GM18867 (cell line): ENCODE measurements at regions not wholly inside any gene's neighbourhood (a gene's known extent, or its start where the extent isn't known, plus 50 kb on each side); places are given as distances from the start of the nearest gene placed in this dataset.

Experiments
- ATAC-seq: cut with Tn5 transposase; IDR thresholded peaks from one replicate; pipeline ENCODE4 v1.9.1; 2021; ENCODE audit warnings: mild to moderate bottlenecking, moderate library complexity; ENCODE audit not compliant: unreplicated experiment

DNA sequence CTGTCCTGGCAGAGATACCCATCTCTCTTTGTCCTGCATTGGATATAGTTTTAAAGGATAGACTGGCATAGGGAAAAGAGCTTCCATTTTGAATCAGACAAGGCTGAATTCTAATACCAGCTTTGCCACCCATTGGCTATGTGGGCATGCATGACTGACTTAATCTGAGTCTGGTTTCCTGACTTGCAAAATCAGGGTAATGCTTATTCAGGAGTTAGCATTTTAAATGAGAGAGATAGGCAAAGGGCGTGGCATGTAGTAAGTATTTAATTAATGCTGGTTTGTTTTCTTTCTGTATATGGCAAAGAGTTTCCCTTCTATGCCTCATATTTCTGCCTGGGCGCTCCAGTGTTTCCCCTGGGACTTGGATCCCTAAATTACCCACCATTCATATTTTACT is 492.9 kb downstream of the IGSF11 start:
- ATAC-seq: no peak

DNA sequence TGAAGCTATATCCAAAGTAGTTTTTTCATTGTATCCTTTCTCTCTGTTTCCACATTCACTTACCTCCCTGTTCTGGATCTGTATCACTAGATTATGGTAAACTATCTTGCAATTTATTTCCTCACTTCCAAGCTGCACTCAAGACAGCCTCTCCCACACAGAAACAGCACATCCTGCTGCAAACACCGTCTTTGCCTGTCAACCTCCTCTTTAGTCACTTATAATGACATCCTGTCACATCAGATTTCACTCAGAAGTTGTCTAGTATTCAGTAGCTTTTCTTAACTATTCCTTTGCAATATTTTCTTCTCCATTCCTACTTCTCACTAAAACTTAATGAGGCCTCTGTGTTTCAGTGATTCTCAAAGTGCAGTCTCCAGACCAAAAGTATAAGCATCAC is 490.8 kb downstream of the IGSF11 start:
- no peak for ATAC-seq

DNA sequence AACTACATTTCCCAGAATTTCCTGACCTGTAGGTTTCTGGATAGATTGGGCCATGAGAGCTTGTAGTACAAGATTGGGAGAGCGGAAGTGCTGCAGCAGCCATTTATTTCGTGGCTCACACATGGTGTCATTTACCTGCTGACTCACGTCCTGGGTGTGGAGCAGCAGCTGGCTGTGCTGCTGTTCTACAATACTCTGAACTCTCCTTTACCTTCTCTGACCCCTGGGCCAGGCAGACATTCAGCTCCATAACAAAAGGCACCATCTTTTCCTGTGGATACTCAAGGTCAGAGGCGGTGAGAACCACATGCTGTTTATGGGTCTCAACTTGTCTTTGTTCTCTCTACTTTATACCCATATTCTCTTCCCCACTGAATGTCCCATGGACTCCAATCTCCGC is 490.2 kb downstream of the IGSF11 start:
- ATAC-seq: no peak

- ATAC-seq: no peak
Measured at GRCh38 chr3:118548434-118548833, 486.2 kb downstream of the IGSF11 start.

GRCh38 chr3:118550122-118550521 is 484.5 kb downstream of the IGSF11 start:
- no peak for ATAC-seq

DNA sequence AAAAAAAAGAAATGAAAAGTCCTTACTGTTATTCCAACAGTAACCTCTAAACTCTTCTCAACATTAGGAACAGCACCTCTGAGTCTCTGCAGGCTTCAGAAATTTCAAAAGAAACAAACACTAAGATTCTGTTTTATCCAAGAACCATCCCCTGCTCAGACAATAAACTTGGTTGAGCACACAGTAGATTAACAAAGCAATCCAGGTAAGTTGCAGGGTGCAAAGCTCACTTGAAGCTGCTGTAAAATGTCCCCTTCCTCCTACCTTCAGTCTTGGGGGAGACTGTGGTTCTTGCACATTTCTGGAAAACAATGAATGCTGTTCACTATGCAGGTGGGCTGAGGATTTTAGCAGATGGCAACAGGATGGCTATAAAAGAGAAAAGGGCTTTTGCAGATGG is 484.1 kb downstream of the IGSF11 start:
- ATAC-seq: no peak

DNA sequence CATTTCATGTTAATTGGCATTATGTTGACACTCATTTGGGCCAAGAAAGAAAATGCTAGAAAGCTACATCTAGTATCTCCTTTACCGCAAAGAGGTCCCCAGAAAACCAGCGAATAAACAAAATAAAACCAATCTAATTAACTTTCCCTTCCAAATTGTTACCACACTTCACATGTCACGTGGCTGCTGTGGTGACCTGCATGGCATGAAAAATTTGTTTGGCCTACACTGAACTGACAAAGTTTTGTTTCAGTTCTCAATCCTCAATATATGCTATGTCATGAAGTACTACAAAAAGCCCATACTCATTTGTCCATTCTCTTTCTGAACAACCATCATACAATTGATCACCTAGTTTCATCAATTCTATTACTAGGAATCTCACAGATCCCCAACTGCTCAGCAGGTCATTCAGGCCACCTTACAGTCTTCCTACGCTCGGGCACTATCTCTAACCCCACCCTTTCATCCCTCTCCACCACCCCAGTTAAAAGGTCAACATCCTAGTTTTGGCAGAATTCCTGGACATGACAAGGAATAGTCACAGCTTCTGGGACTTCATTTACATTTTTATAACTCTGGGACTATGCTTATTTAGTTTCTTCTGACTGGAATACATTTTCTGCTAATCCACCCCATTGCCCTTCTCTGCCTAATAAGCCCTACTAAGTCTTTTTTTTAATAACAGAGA is 480.4 kb downstream of the IGSF11 start:
- no peak for ATAC-seq

GRCh38 chr3:118556983-118557382 is 477.7 kb downstream of the IGSF11 start:
- ATAC-seq: no peak

GRCh38 chr3:118557513-118557912 is 477.1 kb downstream of the IGSF11 start:
- ATAC-seq: no peak

DNA sequence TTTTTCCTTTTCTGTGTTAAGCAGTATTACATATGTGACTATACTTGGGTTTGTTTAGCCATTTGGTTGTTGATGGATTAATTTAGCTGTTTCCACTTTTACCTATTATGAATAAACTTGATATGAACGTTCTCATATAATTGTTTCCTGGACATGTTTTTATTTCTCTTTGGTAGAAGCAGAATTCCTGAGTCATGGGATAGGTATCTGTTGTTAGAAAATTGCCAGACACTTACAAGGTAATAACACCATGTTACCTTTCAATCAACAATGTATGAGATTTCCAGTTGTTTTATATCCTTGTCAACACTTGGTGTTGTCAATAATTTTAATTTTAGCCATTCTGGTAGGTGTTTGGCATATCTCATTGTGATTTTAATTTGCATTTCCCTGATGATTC is 475.4 kb downstream of the IGSF11 start:
- ATAC-seq: no peak

GRCh38 chr3:118564800-118565199 is 469.8 kb downstream of the IGSF11 start:
- no peak for ATAC-seq

GRCh38 chr3:118573912-118574311 is 460.7 kb downstream of the IGSF11 start:
- no peak for ATAC-seq

DNA sequence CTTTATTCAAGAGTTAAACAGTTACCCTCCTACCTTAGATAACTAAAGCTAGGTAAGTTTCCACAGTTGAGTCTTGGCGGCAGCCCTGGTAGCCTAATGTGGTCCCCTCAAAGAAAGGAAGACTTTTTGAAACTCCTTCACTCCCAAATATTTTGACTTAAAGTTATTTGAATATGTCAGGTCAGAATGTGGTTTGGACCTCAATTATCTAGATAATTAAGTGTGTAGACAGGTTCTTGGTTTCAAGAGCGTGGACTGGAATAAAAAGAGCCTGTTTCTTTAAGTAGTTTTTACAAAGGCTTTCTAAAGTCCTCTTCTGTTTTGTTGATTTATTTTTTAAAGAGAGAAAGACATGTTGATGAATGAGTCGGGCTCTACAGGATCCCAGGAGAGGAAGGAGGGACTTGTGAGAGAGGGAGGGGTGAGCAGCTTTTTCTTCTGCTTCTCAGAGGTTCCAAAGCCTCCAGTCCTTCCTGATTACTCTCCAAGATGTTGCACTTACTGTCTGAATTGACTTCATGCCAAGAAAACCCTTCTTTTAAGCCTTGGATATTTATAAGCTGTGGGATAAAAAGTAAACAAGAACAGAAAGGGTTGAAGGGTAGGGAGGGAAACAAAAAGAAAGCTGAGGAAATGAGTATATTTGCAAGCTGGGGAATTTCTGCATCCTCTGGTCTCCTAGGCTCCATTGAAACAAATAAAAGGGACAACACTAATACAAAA is 457.4 kb downstream of the IGSF11 start:
- ATAC-seq: no peak

DNA sequence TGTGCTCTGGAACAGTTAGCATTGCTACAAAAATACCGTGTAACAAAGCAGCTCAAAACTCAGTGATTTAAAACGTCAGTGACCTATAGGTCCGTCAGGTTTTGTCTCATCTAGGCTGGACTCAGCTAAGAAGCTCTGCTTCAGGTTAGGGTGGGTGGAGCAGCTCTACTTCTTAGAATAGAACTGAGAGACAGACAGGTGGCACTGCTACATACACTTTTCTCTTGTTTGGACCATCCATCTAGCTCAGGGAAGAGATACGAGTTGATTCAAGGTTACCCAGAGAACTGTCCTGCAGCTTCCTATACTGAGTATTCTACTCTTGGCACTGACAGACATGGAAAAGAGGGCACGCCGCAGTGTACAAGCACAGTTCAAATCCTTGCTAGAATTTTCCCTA is 456.1 kb downstream of the IGSF11 start:
- no peak for ATAC-seq

DNA sequence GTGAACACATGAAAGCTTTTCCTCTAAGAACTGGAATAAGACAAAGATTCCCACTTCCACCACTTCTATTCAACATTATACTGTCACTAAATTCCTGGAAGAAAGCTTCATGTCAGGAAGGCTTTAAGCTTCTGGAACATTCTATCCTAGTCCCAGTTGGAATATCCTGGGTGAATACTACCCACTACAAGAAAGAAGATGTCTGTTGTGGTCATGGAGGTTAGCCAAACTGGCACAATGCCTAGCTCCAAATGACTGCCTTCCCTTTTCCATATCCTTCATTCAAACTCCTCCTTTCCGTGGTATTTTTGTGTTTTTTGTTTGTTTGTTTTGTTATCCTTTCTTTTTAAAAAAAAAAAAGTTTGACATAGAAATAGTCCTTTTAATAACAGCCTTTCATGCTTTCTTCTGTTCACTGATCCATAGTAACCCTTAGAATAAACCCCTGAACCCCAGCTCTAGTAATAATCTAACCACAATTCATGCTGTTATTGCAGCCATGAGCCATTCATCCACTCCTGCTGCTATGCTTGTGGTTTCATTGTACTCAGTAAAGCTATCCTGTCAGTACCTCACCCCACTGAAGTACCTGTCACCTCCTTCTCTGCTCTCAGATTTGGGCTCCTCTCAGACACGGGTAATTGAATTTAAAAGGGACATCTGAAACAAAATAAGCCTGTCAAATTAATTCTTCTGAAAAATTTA is 447.5 kb downstream of the IGSF11 start:
- no peak for ATAC-seq

DNA sequence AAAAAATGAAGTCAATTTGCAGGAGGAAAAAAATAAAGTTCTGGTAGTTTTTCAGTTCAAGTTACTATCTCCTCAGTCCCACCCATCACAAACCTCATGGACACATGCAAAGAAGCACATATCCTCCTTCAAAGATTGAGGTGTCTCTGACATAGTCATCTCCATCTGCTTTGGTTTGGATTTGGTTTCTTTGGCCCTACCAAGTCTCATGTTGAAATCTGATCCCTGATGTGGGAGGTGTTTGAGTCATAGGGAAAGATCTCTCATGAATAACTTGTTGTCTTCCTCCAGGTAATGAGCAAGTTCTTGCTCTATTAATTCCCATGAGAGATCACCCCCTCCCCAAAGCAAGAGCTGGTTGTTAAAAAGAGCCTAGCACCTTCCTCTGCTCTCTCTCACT is 446.8 kb downstream of the IGSF11 start:
- no peak for ATAC-seq

- no peak for ATAC-seq
Measured at GRCh38 chr3:118593277-118593670, 441.4 kb downstream of the IGSF11 start.

DNA sequence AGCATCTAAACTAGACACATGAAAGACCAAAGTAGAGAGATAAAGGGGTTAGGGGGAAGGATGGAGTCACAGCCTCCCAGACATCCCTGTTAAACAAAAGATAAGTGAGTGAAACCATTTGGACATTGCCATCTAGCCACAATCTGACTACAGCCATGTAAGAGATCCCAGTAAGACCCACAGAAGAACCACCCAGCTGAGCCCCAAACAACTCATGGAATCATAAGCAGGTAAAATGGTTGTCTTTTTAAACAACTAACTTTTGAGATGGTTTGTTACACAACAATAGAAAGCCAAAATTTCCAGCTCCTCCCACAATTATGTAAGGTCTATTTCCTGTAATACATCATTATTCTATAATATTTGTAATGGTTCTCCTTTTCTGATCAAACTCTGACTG is 437.5 kb downstream of the IGSF11 start:
- no peak for ATAC-seq

GRCh38 chr3:118607915-118608820 is 426.5 kb downstream of the IGSF11 start:
- ATAC-seq: peak; percentile 71

GRCh38 chr3:118618247-118619040 is 416.2 kb downstream of the IGSF11 start:
- ATAC-seq: no peak
